G401 (cell line): ENCODE measurements at regions not wholly inside any gene's neighbourhood (a gene's known extent, or its start where the extent isn't known, plus 50 kb on each side); places are given as distances from the start of the nearest gene placed in this dataset.

Experiments used
- DNase-seq: peaks from one replicate; pipeline ENCODE4 v3.0.0-alpha.2; 2015; ENCODE audit warnings: low spot score
- in situ Hi-C: cut with HindIII; loops from 2 replicates; pipeline ENCODE4 v1.10.0; 2016; ENCODE audit warnings: low sequenced_read_pairs, mixed read lengths

DNA sequence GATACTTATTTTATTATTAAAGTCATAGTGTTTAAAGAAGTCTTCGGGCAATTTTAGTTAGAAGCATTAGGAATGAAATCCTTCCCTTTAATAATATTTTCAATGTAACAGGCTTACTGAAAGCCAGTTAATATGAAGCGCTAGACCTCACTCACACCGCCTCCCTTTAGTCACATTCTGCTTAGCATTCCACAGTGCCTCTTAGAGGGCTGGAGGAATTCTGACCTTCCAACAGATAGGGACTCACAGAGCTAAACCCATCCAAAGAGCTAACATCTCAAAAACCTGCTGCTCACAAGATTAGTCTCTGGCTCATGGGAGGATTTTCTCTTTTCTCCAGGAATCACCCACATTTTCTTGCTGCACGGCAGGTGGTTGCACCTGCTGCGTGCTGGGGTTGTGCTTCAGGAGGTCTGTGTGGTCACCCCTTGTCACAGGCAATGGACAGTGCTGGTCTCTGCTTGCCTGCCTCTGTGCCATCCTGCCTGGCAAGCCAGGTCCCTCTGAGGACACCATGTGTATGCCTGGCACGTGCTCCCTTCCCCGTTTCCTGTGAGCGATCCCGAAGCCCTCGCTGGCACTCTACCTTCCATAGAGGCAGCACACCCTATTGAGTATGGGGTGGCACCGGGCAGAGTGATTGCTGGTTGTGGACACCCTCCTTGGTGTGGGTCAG, 91.8 kb downstream of the KLF6 start:
- in situ Hi-C loops = no loop called here
- DNase-seq = no peak

DNA sequence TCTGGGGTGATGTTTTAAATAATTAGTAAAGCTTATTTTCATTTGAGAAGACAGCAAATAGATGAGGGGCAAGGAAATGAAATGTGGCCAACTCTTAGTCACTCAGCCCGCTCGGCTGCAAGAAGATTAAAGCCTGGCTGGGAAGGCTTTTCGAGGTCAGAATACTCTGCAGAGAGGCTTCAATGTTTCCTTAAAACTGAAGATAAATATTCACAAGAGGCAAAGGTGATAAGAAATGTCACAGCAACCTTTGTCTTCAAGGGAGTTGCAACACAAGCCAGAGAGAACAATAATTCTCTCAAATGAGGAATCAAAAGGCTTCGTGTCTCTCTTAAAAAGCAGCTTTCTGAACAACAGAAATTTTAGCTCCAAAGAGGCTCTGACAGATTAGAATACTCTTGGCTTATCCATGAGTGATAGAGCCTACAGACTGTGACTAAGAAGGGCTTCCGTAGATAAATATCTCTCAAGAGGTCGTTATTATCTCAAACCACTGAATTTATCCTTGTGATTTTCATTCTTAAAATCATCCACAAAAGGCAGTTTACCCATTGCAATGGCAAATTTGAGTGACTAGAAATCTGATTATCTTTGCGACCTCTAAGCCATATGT, 92.5 kb downstream of the KLF6 start:
- no peak for DNase-seq
- in situ Hi-C loops = no loop called here

DNA sequence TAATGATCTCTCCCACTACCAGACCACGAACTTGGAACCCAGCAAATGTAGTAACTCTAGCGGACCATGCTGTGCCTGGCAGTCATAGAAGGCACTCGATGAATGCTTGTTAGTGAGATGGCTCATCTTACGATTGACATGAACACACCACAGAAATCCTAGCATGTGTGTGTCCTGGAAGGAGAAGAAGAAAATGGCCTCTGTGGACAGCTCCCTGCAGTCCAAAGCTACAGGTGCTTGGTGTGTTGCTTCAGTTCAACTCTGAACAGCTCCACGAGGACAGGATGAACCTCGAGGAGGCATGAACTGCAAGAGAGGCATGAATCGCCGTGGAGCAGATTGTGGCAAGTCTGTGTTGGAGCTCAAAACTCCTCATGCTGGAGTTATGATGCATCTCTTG, 93.5 kb downstream of the KLF6 start:
- DNase-seq = no peak
- in situ Hi-C loops = no loop called here

DNA sequence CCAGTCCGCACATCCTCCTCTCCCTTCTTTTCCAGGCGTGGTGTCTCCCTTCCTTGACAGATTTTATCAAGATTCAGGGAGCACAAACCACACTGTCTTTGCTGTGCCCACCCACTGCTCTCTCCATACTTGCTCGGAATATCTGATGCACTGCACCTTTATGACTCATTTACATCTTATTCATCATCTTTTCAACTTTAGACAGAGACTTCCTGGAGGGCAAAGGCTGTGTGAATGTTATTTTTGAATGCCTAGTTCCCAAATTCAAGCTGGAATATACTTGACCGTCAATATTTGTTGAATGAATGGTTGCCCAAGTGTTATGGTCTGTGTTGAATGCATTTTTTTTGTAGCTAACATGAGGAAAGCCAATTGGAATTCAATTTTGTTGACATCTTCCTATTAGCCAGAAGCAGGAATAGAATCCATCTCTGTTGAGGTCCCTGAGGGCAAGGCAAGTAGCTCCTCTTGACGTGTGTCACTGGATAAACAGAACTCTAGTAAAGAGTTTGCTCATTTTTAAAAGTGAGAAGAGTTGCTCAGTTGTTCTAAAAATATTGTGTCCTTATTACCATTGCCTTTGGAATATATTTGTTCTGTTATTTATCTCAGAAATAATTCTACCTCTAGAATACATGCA, 95.0 kb downstream of the KLF6 start:
- in situ Hi-C loops = no loop called here
- DNase-seq = no peak

DNA sequence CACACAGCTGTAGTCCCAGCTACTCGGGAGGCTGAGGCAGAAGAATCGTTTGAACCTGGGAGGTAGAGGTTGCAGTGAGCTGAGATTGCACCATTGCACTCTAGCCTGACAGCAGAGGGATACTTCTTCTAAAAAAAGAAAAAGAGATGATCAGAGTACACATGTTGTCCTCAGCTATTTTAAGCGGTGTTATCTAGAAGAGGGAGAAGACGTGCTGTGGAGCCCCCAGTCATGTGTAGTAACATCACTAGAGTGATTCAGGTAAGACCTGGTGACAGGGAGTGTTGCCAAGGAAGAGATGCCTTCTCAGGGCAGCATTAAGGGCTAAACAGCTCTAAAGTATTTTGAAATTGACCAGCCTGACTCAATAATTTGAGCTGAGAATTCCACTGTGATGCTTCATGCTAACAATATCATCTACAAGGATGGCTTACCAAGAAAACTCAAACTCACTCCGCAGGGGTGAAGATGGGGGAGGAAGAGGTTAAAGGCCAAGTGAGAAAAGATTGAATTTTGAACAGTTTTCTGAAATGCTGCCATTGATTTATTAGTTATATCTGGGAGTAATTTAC, 97.4 kb downstream of the KLF6 start:
- DNase-seq = no peak
- in situ Hi-C loops = no loop called here

DNA sequence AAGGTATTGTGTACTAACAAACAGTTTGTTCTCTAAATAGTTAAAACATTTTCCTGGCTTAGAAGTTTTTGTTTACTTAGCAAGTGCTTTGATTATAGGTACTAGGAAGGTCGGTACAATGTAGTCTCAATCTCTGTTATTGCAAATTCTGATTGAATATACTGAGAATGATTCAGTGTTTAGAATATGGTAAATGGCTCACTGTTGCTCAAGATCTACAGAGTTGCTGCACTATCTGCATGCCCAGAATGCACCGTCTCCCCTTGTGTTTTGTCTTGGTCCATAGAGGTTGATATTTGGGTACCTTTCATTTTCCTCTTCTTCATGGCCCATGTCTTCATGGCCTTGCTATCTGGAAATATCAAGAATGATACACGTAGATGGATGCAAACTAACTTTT, 99.6 kb downstream of the KLF6 start:
- in situ Hi-C loops = no loop called here

DNA sequence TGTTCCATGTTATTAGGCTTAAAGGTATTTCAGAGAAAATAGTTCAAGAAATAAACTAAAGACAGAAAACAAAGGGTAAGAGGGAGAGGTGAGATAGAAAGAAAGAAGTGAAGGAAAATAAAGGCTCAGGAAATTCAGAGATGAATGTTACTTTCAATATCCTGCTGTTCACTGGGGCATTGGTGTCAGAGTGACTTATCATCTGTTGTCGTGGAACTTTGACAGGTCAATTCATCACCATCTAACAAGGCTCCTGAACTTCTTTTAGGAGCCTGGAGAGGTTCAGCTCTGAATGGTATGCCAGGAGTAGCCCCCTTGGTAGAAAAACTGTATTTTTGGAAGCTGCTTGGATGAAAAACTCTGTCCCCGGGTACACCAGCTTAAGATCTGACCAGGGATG, 100.1 kb downstream of the KLF6 start:
- no peak for DNase-seq
- in situ Hi-C loops = no loop called here

More for the DNA sequence above, 99.6 kb downstream of the KLF6 start:
- DNase-seq = no peak

DNA sequence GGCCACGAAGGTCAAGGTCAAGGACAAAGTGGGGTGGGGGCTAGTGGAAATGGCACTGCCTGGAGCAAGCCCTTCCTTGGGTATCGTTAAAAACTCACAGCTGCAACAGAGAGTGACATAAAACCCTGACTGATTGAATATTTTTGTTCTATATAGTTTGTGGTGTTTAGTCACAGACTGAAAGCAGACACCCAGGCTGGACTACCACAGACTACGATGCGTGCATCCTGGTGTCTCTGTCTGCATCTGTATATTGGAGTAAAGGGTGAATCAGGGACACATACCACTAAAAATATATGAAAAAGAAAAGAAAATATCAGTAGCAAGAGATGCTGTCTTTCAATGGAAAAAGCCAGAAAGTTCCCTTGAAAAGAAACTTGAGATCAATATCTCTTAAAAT, 101.4 kb downstream of the KLF6 start:
- no peak for DNase-seq
- in situ Hi-C loops = no loop called here

DNA sequence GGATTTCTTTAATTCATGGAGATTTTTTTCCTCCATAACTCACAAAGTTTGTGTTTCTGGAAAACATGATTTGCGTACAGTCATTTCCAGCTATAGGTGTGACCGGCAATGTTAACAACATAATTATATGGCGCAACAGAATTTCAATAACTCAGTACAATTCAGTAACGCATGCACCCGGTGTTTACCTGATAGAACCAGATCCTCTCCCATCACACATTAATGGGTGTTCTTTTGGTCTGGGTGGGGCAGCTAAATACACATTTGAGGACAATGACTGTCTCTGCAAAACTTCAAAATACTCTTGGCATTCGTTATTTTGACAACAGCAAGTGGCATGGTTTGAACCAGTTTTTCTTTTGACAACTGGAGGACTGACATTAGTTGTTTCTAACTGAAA, 102.3 kb downstream of the KLF6 start:
- in situ Hi-C loops = no loop called here
- no peak for DNase-seq

DNA sequence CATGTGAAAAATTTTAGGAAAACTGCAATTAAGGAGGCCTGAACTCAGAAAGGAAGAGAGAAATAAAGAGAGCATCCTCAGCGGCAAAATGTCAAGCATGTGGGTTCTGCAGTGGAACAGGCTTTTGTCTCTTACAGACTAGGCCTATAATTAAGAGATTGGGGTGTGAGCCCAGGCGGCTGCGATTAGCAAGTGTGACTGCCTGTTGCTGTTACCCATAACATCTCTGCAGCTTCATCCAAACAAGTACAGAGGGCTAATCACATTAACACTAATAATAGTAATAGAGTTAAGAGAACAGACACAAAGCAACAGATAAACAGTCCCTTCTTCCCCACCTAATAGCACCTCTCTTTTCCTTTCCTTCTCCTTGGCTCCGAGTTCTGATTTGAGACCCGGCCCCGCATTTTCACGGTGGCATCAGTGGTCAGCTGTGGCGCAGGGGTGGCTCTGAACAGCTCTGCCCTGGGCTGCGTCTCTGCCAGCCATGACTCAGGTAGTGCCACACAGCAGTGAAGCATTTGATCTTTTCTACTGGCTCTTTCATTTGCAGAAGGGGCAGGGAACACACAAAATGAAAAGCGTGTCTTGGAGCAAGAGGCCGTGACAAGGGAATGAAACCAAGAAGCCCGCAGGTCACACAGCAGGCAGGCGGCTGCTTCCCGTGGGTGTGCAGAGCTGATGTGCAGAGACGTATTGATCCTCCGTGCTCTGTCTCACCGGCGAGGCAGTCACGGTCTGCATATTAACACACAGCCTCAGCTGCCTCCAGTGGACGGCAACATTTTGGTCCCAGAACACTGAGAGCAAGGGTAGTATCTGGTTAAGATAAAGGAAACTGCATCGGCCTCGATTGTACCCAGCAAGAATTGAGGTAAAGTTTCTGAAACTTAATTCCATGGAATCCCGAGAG, 103.1 kb downstream of the KLF6 start:
- in situ Hi-C loops = no loop called here
- DNase-seq = no peak

DNA sequence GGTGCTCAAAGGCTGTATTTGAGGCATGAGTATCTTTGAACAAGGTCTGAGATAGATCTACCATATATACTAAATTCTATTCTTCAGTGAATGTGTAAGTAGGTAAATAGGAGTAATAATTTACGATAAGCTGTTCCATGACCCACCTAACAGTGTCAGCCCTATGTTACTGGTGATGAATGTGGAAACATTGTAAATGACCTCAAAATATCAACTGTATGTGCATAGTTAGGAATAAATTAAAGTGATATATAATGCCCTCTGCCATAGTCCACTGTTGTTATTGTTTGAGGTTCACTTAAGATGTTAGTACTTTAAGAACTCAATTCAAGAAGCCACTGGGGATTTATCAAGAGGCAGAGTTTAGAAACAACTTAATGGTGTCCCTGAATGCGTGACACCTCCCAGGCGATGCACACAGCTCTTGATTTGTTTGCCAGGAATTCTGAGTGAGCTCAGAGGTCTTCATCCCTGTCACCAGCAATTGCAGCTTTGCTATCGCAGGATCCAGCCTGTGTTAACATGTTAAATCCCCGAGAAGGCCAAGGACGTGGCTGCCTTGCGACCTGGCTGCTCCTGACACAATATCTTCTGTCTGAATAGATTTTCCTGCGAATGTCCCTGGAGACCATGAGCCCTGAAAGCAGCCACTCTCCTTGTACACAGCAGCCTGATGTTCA, 104.9 kb downstream of the KLF6 start:
- in situ Hi-C loops = no loop called here
- no peak for DNase-seq

DNA sequence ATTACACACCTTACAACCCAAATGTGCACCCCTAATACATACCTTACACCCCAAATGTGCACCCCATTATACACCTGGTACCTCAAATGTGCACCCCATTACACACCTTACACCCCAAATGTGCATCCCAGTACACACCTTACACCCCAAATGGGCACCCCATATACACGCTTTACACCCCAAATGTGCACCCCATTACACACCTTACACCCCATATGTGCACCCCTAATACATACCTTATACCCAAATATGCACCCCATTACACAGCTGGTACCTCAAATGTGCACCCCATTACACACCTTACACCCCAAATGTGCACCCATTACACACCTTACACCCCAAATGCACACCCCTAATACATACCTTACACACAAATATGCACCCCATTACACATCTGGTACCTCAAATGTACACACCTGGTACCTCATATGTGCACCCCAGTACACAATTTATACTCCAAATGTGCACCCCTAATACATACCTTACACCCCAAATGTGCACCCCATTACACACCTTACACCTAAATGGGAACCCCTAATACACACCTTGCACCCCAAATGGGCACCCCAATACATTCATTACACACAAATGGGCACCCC, 106.3 kb downstream of the KLF6 start:
- no peak for DNase-seq
- in situ Hi-C loops = no loop called here

DNA sequence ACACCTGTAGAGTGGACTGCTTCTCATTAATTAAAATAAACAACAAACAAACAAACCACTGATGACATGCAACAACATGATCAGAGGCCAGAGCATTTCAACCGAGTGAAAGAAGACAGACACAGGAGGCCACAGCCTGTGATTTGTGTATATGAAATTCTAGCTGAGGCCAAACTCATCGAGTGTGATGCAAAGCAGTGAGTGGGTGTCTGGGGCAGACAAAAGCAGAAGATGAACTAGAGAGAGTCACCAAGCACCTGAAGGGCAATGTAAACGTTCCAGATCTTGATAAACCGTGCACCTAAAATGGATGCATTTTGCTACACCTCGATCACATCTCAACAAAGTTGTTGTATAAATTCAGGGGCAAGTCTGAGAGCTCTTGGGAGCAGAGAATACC, 108.4 kb downstream of the KLF6 start:
- DNase-seq = no peak
- in situ Hi-C loops = no loop called here

DNA sequence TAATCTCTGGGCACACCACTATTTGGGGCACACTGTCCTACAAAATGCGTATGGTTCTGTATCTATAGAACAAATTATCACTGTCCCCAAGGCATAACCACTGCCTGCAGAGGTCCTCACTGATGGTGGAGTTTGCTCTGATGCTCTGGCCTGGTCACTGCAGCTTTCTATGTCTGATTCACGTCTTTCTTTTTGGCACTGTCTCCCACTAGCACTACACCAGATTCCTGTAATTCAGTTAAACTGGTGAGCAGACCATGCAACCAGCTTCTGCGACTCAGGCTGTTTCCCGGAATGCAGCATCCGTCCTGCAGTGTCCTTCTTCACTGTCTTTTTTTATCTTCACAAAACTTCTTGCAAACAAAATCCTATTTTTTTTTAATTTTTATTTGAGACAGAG, 112.8 kb downstream of the KLF6 start:
- in situ Hi-C loops = no loop called here
- DNase-seq = no peak

DNA sequence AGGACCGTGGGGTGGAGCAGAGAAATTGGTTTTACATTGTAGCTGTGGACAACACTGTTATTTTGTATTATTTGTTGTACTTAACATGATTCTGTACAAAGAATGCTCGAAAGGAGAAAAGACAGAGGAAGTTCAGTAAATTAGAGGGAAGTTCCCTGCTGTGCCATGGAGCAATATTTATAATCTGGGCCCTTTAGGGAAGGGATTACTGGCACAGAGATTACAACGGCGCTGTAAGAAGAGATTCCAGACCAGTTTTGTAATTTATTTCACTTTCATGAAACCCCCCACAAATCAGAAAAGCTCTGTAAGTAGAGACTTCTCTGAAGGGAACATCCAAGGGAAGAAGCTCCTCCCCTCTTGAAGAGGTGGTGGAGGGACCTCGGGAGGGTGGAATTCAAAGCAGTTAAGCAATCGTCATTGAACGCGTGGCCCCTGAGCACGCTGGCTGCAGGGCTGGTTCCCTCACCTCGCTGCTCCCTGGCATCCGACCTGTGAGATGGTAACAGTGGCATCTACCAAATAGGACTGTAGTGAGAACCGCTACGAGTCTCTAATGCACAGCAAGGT, 113.5 kb downstream of the KLF6 start:
- no peak for DNase-seq
- in situ Hi-C loops = no loop called here

DNA sequence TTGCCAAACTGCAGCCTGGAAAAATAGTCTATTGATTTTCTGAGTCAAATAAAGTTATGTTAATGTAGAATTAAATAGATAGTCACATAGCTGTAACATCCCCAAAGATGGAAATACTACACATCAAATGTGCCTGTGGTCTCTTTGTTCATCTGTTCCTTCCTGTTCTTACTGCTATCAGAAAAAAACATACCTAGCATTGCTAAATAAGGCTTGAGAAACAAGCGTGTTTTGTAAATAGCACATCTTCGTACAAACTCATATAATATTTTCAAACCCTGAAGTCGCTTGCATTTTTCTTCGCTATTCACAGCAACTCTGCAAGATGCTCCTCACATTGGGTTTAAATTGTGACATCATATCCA, 116.1 kb downstream of the KLF6 start:
- in situ Hi-C loops = no loop called here
- DNase-seq = no peak

DNA sequence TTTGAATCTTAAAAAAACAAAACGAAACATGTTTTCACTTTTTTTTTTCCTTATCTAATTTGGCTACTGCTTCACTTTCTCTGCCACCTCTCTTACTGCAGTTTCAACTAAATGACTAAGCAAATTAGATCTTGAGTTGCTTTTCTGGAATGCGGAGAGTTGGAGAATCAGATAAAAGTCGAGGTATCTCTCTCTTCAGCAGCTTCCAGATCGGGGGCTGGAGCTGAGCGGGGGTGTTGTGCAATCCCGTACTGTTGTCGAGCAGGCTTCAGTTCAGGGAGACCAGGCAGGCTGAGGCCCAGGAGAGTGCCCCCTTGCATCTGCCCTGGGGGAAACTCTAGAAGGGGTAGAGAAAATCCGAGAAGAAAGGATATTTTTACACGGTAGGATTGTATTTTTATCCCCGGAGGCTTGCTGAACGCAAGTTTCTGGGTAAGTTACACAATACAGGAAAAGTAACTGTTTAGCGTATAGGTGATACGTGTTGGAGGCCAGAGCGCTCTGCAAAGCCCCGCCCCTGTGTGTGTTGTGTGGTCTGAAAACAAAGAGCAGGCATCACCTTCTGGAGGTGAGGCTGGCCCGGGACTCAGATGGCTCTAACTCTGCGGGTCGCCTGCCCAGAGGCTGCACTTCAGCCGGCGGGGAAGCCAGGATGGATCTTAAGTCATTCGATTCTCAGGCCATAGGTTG, 116.6 kb downstream of the KLF6 start:
- in situ Hi-C loops = no loop called here
- DNase-seq = no peak
